Uterus (tissue), 2 donors: ENCODE measurements at regions not wholly inside any gene's neighbourhood (a gene's known extent, or its start where the extent isn't known, plus 50 kb on each side); places are given as distances from the start of the nearest gene placed in this dataset.

Experiments
- POLR2A ChIP-seq, 2 donors: fragments of 450-650 bp; IDR thresholded peaks; one replicate each; pipeline ENCODE4 v1.6.1; 2016; ENCODE audit warnings: antibody characterized with exemption in 2 of 2, mild to moderate bottlenecking in 1 of 2, moderate library complexity in 1 of 2
- TF ChIP-seq, protein P1 (sequence below), 4 experiments: fragments of 200-600 bp in 2 of 4; fragments of 450-650 bp in 2 of 4; sonication (generic) in 2 of 4; IDR thresholded peaks; one replicate each; pipeline ENCODE4 v1.5.1; 2016 to 2019; ENCODE audit warnings: antibody characterized with exemption in 4 of 4, mild to moderate bottlenecking in 2 of 4, moderate library complexity in 1 of 4

DNA sequence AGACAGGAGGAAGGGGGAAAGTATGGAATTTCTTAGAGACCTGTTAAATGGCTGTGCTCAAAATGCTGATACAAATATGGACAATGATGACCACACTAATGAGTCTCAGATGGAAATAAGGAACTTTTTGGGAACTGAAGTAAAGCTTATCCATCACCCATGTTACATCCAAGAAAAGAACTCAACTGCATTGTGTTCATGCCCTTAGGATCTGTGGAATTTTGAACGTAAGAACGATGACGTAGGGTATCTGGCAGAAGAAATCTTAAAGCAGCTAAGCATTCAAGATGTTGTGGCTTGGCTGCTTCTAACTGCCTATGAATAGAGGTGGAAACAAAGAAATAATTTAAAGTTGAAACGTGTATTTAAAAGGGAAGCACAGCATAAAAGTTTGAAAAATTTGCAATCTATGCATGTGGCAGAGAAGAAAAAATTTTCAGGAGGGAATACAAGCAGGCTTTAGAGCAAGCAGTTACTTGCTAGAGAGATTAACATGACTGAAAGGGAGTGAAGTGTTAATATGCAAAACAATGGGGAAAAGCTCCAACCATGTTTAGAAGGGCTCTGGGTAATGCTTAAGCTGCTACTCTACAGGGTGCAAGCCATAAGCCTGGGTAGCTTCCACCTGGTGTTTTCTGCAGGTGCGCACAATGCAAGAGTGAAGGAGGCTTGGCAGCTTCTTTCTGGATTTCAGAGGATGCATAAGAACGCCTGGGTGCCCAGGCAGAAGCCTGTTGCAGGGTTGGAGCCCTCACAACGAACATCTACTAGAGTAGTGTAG is 499.7 kb upstream of the SEMA3D start:
- TF ChIP-seq, protein P1, sequence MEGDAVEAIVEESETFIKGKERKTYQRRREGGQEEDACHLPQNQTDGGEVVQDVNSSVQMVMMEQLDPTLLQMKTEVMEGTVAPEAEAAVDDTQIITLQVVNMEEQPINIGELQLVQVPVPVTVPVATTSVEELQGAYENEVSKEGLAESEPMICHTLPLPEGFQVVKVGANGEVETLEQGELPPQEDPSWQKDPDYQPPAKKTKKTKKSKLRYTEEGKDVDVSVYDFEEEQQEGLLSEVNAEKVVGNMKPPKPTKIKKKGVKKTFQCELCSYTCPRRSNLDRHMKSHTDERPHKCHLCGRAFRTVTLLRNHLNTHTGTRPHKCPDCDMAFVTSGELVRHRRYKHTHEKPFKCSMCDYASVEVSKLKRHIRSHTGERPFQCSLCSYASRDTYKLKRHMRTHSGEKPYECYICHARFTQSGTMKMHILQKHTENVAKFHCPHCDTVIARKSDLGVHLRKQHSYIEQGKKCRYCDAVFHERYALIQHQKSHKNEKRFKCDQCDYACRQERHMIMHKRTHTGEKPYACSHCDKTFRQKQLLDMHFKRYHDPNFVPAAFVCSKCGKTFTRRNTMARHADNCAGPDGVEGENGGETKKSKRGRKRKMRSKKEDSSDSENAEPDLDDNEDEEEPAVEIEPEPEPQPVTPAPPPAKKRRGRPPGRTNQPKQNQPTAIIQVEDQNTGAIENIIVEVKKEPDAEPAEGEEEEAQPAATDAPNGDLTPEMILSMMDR (IDR thresholded peaks at IDR 0.05) = no peak
- TF ChIP-seq POLR2A (IDR thresholded peaks at IDR 0.05) = no peak
